ENCODE measurements at regions not wholly inside any gene's neighbourhood (a gene's known extent, or its start where the extent isn't known, plus 50 kb on each side); places are given as distances from the start of the nearest gene placed in this dataset.
"Not testable (repeated sequence)": the region's sequence is repeated elsewhere in the genome, so short reads cannot be mapped to it uniquely, and the experiment has no call there.

DNA sequence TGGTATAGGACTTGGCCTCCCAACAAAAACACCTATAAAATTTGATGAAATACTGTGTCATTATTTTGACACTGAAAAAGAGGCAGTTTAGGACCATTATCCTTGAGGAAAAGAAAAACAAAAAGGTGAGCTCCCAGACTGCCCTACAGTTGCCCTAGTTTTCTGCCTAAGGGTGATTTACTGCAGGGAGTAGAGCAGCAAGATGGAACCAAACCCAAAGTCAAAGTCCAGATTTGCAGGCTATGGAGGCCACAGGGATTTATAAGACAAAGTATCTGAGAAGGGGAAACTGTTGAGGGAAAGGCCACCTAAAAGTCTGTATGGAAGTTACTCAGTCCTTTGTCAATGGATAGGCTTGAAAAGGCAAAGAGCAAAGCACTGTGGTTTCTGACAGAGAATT is 112.4 kb upstream of the TRPC4 start:
- no peaks in the 10 kb centered on the region for H3K36me3 Mint-ChIP-seq
- H3K9me3 Mint-ChIP-seq: peaks cover 5 to 11% of the 10 kb centered on the region in 2 donors
- H3K27ac Mint-ChIP-seq: no peak overlapping the region
- DNase-seq (ENCODE audit: low spot score in 2 of 2) (no peak), ATAC-seq (no peak)

GRCh38 chr13:37978680-37979079 is 109.1 kb upstream of the TRPC4 start:
- no peak for DNase-seq (ENCODE audit: low spot score in 2 of 2)
- peaks cover 0 to 7% of the 10 kb centered on the region in 2 donors for H3K9me3 Mint-ChIP-seq
- ATAC-seq: no peak
- no peaks in the 10 kb centered on the region for H3K36me3 Mint-ChIP-seq
- no peak overlapping the region for H3K27ac Mint-ChIP-seq

- Mint-ChIP-seq H3K36me3 (no peaks in the 10 kb centered on the region), H3K27ac (no peak overlapping the region), H3K9me3 (peaks cover 13 to 20% of the 10 kb centered on the region in 2 donors)
- ATAC-seq: no peak
- no peak for DNase-seq (ENCODE audit: low spot score in 2 of 2)
Measured at GRCh38 chr13:37968555-37968954, 99.0 kb upstream of the TRPC4 start.

DNA sequence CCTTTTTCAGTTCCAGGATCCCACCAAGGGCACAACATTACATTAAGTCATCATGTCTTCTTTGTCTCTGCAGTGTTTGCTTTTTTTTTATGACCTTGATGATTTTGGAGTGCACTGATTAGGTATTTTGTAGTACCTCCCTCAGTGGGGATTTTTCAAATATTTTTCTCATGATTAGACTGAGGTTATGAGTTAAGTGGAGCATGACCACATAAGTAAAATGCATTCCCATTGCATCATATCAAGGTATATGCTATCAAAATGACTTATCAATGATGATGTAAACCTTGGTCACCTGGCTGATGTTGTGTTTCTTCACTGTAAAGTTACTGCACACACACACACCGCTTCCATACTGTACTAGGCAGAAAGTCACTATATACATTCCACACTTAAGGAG is 96.7 kb upstream of the TRPC4 start:
- H3K36me3 Mint-ChIP-seq: no peaks in the 10 kb centered on the region

DNA sequence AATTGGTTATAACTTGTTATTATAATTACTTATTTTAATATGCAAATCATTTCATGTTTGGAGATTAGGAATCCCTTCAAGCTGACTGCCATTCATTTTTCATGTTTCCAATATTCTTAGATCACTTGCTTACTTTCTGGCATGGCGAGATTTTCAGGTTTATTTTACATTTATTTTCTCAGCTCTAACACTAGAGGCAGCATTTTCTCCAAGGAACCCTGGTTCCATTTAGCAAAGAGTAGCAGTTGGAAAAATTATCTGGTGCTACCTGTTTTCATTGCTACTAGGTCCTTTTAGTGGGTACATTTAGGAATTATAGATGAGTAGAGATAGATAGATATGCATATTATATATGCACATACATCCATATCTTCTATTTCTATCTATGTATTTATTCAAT is 90.9 kb upstream of the TRPC4 start:
- Mint-ChIP-seq H3K27ac (no peak overlapping the region), H3K36me3 (no peaks in the 10 kb centered on the region), H3K9me3 (peaks cover 0 to 4% of the 10 kb centered on the region in 2 donors)
- DNase-seq (ENCODE audit: low spot score in 2 of 2) (no peak), ATAC-seq (no peak)

More for the DNA sequence above, 96.7 kb upstream of the TRPC4 start:
- Mint-ChIP-seq H3K9me3 (peaks cover 4 to 7% of the 10 kb centered on the region in 2 donors), H3K27ac (no peak overlapping the region)
- no peak for ATAC-seq
- no peak for DNase-seq (ENCODE audit: low spot score in 2 of 2)

- ATAC-seq (no peak), DNase-seq (ENCODE audit: low spot score in 2 of 2) (no peak)
- peaks cover 0 to 8% of the 10 kb centered on the region in 2 donors for H3K9me3 Mint-ChIP-seq
- H3K27ac Mint-ChIP-seq: no peak overlapping the region
- H3K36me3 Mint-ChIP-seq: no peaks in the 10 kb centered on the region
Measured at GRCh38 chr13:37959284-37959683, 89.7 kb upstream of the TRPC4 start.

DNA sequence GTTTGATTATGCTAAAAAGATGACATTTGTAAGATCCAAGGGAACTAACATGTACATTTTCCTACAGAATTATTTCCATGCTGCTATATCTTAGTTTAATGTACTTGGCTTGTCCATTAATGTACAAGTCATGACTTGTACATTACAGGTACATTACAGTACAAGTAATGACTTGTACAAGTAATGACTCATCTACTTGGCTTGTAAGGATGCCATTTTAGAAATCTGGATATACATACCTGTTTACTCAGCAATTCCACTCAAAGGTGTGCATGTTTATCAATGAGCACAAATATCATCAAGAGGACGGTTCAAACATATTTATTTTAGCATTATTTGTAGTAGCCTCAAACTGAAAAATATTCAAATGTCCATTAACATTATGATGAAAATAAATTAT is 87.0 kb upstream of the TRPC4 start:
- H3K36me3 Mint-ChIP-seq: no peaks in the 10 kb centered on the region
- ATAC-seq (no peak), DNase-seq (ENCODE audit: low spot score in 2 of 2) (no peak)
- no peak overlapping the region for H3K27ac Mint-ChIP-seq
- H3K9me3 Mint-ChIP-seq: peaks cover 0 to 8% of the 10 kb centered on the region in 2 donors

DNA sequence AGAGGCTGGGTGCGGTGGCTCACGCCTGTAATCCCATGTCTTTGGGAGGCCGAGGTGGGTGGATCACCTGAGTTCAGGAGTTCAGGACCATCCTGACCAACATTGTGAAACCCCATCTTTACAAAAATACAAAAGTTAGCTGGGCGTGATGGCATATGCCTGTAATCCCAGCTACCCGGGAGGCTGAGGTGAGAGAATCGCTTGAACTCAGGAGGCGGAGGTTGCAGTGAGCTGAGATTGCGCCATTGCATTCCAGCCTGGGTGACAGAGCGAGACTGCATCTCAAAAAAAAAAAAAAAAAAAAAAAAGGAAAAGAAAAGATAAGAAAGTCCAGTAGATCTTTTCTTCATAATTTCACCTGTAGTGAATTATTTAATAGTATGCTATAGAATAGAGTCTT is 85.0 kb upstream of the TRPC4 start:
- not testable (repeated sequence) for H3K36me3 Mint-ChIP-seq; H3K27ac Mint-ChIP-seq; H3K9me3 Mint-ChIP-seq; ATAC-seq; DNase-seq (ENCODE audit: low spot score in 2 of 2)

- no peak for ATAC-seq
- no peak overlapping the region for H3K27ac Mint-ChIP-seq
- no peak for DNase-seq (ENCODE audit: low spot score in 2 of 2)
- H3K36me3 Mint-ChIP-seq: no peaks in the 10 kb centered on the region
- H3K9me3 Mint-ChIP-seq: peaks cover 0 to 6% of the 10 kb centered on the region in 2 donors
Measured at GRCh38 chr13:37954191-37954590, 84.6 kb upstream of the TRPC4 start.

DNA sequence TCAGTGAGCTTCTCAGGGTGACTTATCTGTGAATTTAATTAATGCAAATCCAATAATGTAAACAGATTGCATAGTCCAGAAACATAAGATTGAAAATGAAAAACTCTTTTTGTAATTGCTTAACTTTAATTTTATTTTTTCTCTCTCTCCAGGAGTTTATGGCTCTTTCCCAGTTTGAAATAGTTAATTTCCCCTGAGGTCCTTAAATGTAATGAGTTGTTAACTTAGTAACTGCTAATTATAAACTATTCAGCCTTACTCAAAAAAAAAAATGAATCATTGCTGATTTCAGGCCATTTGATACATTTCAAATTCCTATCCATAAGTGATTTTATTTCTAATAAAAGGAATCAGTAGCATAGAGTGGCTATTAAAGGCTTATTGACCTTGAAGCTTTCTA is 84.1 kb upstream of the TRPC4 start:
- Mint-ChIP-seq H3K27ac (no peak overlapping the region), H3K36me3 (no peaks in the 10 kb centered on the region), H3K9me3 (peaks cover 0 to 8% of the 10 kb centered on the region in 2 donors)
- DNase-seq (ENCODE audit: low spot score in 2 of 2) (no peak), ATAC-seq (no peak)

DNA sequence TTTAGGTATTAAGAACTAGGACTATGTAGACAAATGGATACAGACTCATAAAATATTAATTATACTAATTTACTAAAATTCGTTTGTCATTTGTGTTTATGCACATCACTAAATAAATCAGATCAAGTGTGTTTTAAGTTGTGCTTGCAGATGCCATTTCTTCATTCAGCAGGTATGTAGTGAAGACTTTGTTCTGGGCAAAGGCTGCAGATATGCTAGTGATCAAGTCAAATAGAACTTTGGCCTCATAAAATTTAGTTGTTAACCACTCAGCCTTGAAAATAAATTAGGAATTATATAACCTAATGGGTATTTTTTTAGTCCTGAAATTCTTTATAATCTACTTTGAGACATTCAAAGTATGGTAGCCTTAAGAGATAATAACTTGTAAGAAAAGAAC is 80.4 kb upstream of the TRPC4 start:
- no peak for DNase-seq (ENCODE audit: low spot score in 2 of 2)
- H3K9me3 Mint-ChIP-seq: peaks cover 4 to 9% of the 10 kb centered on the region in 2 donors

GRCh38 chr13:37947419-37948140 is 78.0 kb upstream of the TRPC4 start:
- no peak for ATAC-seq
- Mint-ChIP-seq H3K36me3 (no peaks in the 10 kb centered on the region), H3K9me3 (peaks cover 4 to 7% of the 10 kb centered on the region in 2 donors), H3K27ac (no peak overlapping the region)
- DNase-seq (ENCODE audit: low spot score in 2 of 2): no peak

More for the DNA sequence above, 80.4 kb upstream of the TRPC4 start:
- Mint-ChIP-seq H3K27ac (no peak overlapping the region), H3K36me3 (no peaks in the 10 kb centered on the region)
- no peak for ATAC-seq

DNA sequence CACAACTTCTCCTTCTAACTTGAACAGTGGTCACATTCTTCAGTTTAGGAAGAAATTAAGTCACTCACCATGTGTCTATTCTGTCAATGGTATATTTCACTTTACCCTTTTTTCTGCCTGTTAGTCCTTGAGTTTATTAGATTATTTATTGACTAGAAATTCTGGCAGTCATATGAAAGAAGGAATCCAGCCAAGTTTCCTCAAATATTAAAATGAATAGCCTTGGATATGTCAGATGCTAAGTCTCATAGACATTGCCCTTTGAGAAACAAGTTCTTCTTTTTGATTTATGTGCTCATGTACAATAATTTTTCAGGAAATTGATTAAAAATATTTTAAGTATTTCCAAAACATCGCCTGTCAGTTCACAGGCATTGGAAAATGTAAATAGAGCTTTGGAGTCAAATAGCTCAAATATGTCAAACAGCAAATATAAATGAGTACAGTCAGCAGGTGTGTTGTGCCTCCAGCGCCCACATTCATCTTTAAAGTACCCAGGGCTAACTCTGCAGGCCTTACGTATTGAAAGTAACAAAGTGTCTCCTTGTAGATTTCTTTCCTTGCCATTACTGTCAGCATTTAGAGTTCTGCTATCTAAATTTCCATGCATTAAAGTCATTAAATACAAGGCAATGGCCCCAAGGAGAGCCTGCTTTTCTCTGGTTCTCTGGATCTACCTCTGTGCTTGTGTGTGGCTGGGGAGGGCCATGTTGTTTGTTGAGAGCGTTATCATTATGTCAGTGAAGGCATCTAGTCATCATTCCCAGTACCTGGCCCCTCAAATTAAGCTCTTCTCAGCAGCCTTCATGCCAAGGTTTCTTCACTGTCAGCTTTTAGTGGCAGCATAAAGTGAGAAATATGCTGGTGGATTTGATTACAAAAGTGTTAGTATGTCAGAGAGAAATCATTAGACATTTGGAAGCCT is 76.3 kb upstream of the TRPC4 start:
- no peak overlapping the region for H3K27ac Mint-ChIP-seq
- no peaks in the 10 kb centered on the region for H3K36me3 Mint-ChIP-seq
- no peak for DNase-seq (ENCODE audit: low spot score in 2 of 2)
- H3K9me3 Mint-ChIP-seq: peaks cover 4 to 7% of the 10 kb centered on the region in 2 donors
- ATAC-seq: no peak

- peaks cover 5 to 7% of the 10 kb centered on the region in 2 donors for H3K9me3 Mint-ChIP-seq
- ATAC-seq: no peak
- H3K27ac Mint-ChIP-seq: no peak overlapping the region
- DNase-seq (ENCODE audit: low spot score in 2 of 2): no peak
- no peaks in the 10 kb centered on the region for H3K36me3 Mint-ChIP-seq
Measured at GRCh38 chr13:37944869-37945442, 75.4 kb upstream of the TRPC4 start.

GRCh38 chr13:37944081-37944868 is 74.7 kb upstream of the TRPC4 start:
- no peaks in the 10 kb centered on the region for H3K36me3 Mint-ChIP-seq
- peaks cover 6 to 8% of the 10 kb centered on the region in 2 donors for H3K9me3 Mint-ChIP-seq
- no peak overlapping the region for H3K27ac Mint-ChIP-seq
- ATAC-seq (no peak), DNase-seq (ENCODE audit: low spot score in 2 of 2) (no peak)

GRCh38 chr13:37942929-37943328 is 73.4 kb upstream of the TRPC4 start:
- ATAC-seq: no peak
- peaks cover 8% of the 10 kb centered on the region in 2 donors for H3K9me3 Mint-ChIP-seq
- no peaks in the 10 kb centered on the region for H3K36me3 Mint-ChIP-seq
- no peak for DNase-seq (ENCODE audit: low spot score in 2 of 2)
- no peak overlapping the region for H3K27ac Mint-ChIP-seq
